PC-3 (cell line): ENCODE measurements at regions not wholly inside any gene's neighbourhood (a gene's known extent, or its start where the extent isn't known, plus 50 kb on each side); places are given as distances from the start of the nearest gene placed in this dataset.

Source experiments
- ATAC-seq: fragments of 200-7000 bp; cut with Tn5 transposase; 2 replicates; pipeline ENCODE4 v1.9.1; 2020; ENCODE audit warnings: mild to moderate bottlenecking, moderate library complexity
- BruUV-seq: library from RNA; stranded (reverse); fragments of 400-500 nt; replicated peaks from 2 replicates; lab custom pipeline; 2021; lab: Mats Ljungman, UMichigan
- CTCF ChIA-PET: fragments of 300-600 bp; sonication (Branson Sonifier 250); formaldehyde crosslinking; loops from one replicate; lab custom pipeline; 2022; ENCODE audit warnings: antibody characterized with exemption; lab: Charles Lee
- POLR2A ChIA-PET: fragments of 300-600 bp; sonication (Branson Sonifier 250); formaldehyde crosslinking; loops from one replicate; lab custom pipeline; 2022; ENCODE audit warnings: antibody characterized with exemption; ENCODE audit not compliant: unreplicated experiment; lab: Charles Lee
- DNase-seq: peaks from one replicate; pipeline ENCODE4 v3.0.0-alpha.2; 2015
- H2AFZ ChIP-seq: fragments of 300-600 bp; sonication (generic); 2 replicates; pipeline ENCODE4 v1.6.0; 2016; ENCODE audit warnings: antibody characterized with exemption, low read length
- H3F3A ChIP-seq: fragments of 300-600 bp; sonication (generic); one replicate; pipeline ENCODE4 v1.6.0; 2017; ENCODE audit warnings: antibody characterized with exemption, low read length, control low read depth, mild to moderate bottlenecking; ENCODE audit not compliant: unreplicated experiment
- H3K27ac ChIP-seq: fragments of 300-600 bp; sonication (generic); 2 replicates; pipeline ENCODE4 v1.5.1; 2016; ENCODE audit warnings: mild to moderate bottlenecking, low read length
- H3K27me3 ChIP-seq: fragments of 300-600 bp; sonication (generic); 2 replicates; pipeline ENCODE4 v1.6.1; 2016; ENCODE audit warnings: low read length, mixed read lengths
- H3K36me3 ChIP-seq: fragments of 300-600 bp; sonication (generic); 2 replicates; pipeline ENCODE4 v1.6.1; 2016; ENCODE audit warnings: low read depth, mixed run types, low read length, mixed read lengths
- H3K4me1 ChIP-seq: fragments of 300-600 bp; sonication (generic); 2 replicates; pipeline ENCODE4 v1.5.1; 2016; ENCODE audit warnings: low read length; ENCODE audit not compliant: insufficient read depth
- H3K4me2 ChIP-seq: fragments of 300-600 bp; sonication (generic); 2 replicates; pipeline ENCODE4 v1.6.0; 2016; ENCODE audit warnings: low read length
- H3K4me3 ChIP-seq: fragments of 300-600 bp; sonication (generic); 2 replicates; pipeline ENCODE4 v1.5.1; 2016; ENCODE audit warnings: mild to moderate bottlenecking, low read length, mixed read lengths
- H3K79me2 ChIP-seq: fragments of 300-600 bp; sonication (generic); 2 replicates; pipeline ENCODE4 v1.6.1; 2017; ENCODE audit warnings: low read length, mixed read lengths
- H3K9ac ChIP-seq: fragments of 300-600 bp; sonication (generic); 2 replicates; pipeline ENCODE4 v1.6.0; 2016; ENCODE audit warnings: mild to moderate bottlenecking, low read length
- H3K9me2 ChIP-seq: fragments of 300-600 bp; sonication (generic); replicated peaks from 2 replicates; pipeline ENCODE4 v1.6.1; 2016; ENCODE audit warnings: mixed run types, low read length, mixed read lengths
- H3K9me3 ChIP-seq: fragments of 300-600 bp; sonication (generic); 2 replicates; pipeline ENCODE4 v1.6.1; 2016; ENCODE audit warnings: low read length, mixed read lengths
- H4K20me1 ChIP-seq: fragments of 300-600 bp; sonication (generic); 2 replicates; pipeline ENCODE4 v1.6.1; 2016; ENCODE audit warnings: low read length, mixed read lengths
- EZH2 ChIP-seq: fragments of 300-600 bp; sonication (generic); IDR thresholded peaks from one replicate; pipeline ENCODE4 v1.6.1; 2017; ENCODE audit warnings: antibody characterized with exemption, mild to moderate bottlenecking, low read length; ENCODE audit not compliant: unreplicated experiment
- EZH2phosphoT487 ChIP-seq: fragments of 300-600 bp; sonication (generic); IDR thresholded peaks from 2 replicates; pipeline ENCODE4 v1.6.1; 2018; ENCODE audit warnings: mild to moderate bottlenecking, antibody characterized with exemption, low read length, borderline replicate concordance
- intact Hi-C: fragments of 100-400 bp; cut with micrococcal nuclease; formaldehyde crosslinking; loops from 2 replicates; pipeline ENCODE4 v1.9.0; 2023
- TF ChIP-seq, protein P1 (sequence below): fragments of 300-600 bp; sonication (generic); conservative IDR thresholded peaks from 2 replicates; pipeline ENCODE4 v1.5.1; 2017; ENCODE audit warnings: antibody characterized with exemption, low read depth, mild to moderate bottlenecking, low read length

DNA sequence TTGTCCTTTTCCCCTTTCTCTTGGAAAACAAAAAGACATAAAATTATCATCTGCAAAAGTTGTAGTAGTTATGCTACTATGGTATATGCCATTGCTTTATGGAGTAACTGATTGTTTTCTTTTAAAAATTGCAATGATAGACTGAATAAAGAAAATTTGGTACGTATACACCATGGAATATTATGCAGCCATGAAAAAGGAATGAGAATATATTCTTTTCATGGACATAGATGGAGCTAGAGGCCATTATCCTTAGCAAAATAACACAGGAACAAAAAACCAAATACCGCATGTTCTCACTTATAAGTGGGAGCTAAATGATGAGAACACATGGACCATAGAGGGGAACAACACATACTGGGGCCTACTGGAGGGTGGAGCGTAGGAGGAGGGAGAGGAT lies 538.8 kb downstream of the PLXDC2 start:
- intact Hi-C loops: no loop called here
- Histone ChIP-seq H3K27ac (no peak overlapping the region), H3K79me2 (no peaks in the 10 kb centered on the region), H3K9ac (no peak overlapping the region), H3K4me2 (no peak overlapping the region), H4K20me1 (no peaks in the 10 kb centered on the region), H3K36me3 (no peaks in the 10 kb centered on the region), H3F3A (no peaks in the 10 kb centered on the region), H3K4me3 (no peak overlapping the region), H3K27me3 (no peaks in the 10 kb centered on the region), H3K9me2 (no peaks in the 10 kb centered on the region), H3K4me1 (no peaks in the 10 kb centered on the region), H2AFZ (no peak overlapping the region), H3K9me3 (no peaks in the 10 kb centered on the region)
- BruUV-seq: no TSS peak
- DNase-seq (no peak), ATAC-seq (no peak)
- no peak for TF ChIP-seq EZH2
- TF ChIP-seq, protein P1, sequence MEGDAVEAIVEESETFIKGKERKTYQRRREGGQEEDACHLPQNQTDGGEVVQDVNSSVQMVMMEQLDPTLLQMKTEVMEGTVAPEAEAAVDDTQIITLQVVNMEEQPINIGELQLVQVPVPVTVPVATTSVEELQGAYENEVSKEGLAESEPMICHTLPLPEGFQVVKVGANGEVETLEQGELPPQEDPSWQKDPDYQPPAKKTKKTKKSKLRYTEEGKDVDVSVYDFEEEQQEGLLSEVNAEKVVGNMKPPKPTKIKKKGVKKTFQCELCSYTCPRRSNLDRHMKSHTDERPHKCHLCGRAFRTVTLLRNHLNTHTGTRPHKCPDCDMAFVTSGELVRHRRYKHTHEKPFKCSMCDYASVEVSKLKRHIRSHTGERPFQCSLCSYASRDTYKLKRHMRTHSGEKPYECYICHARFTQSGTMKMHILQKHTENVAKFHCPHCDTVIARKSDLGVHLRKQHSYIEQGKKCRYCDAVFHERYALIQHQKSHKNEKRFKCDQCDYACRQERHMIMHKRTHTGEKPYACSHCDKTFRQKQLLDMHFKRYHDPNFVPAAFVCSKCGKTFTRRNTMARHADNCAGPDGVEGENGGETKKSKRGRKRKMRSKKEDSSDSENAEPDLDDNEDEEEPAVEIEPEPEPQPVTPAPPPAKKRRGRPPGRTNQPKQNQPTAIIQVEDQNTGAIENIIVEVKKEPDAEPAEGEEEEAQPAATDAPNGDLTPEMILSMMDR: no peak
- TF ChIP-seq EZH2phosphoT487: no peak
- ChIA-PET CTCF (no interaction called here), POLR2A (no interaction called here)

DNA sequence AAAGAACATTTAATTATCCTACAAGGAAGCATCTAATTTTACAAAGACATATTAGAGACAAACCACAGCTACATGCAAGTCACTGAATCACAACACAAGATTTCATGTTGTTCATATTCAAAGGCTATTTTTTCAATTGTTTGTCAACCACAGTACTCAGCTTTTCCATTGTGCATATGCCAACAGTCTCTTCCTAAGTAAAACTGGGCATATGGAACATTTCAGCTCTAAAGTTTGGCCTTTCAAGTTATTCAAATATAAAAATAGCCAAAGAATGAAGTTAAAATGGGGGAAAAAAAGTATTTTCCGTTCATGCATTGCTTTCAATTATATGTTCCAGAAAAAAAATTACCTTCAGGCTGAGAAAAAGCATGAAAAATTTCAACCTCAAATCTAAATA lies 537.9 kb downstream of the PLXDC2 start:
- intact Hi-C loops: no loop called here
- Histone ChIP-seq H3K9me2 (no peaks in the 10 kb centered on the region), H4K20me1 (no peaks in the 10 kb centered on the region), H3K36me3 (no peaks in the 10 kb centered on the region), H3K4me1 (no peaks in the 10 kb centered on the region), H2AFZ (no peak overlapping the region), H3F3A (no peaks in the 10 kb centered on the region), H3K27me3 (no peaks in the 10 kb centered on the region), H3K4me2 (no peak overlapping the region), H3K4me3 (no peak overlapping the region), H3K79me2 (no peaks in the 10 kb centered on the region), H3K27ac (no peak overlapping the region), H3K9ac (no peak overlapping the region), H3K9me3 (no peaks in the 10 kb centered on the region)
- POLR2A ChIA-PET: no interaction called here
- no peak for ATAC-seq
- BruUV-seq: no TSS peak
- TF ChIP-seq EZH2phosphoT487 (no peak), EZH2 (no peak)
- TF ChIP-seq, protein P1: no peak
- CTCF ChIA-PET: no interaction called here
- no peak for DNase-seq

GRCh38 chr10:20350509-20350908 lies 534.3 kb downstream of the PLXDC2 start:
- H3K79me2 ChIP-seq: no peaks in the 10 kb centered on the region
- no peaks in the 10 kb centered on the region for H3K27me3 ChIP-seq
- no peaks in the 10 kb centered on the region for H4K20me1 ChIP-seq
- no peak overlapping the region for H3K4me3 ChIP-seq
- CTCF ChIA-PET: no interaction called here
- no peaks in the 10 kb centered on the region for H3K9me3 ChIP-seq
- no peak overlapping the region for H3K9ac ChIP-seq
- H3K27ac ChIP-seq: no peak overlapping the region
- no peaks in the 10 kb centered on the region for H3K4me1 ChIP-seq
- no peaks in the 10 kb centered on the region for H3K36me3 ChIP-seq
- TF ChIP-seq, protein P1: no peak
- TF ChIP-seq EZH2phosphoT487 (no peak), EZH2 (no peak)
- DNase-seq (no peak), ATAC-seq (no peak)
- intact Hi-C loops: no loop called here
- H3K9me2 ChIP-seq: no peaks in the 10 kb centered on the region
- H2AFZ ChIP-seq: no peak overlapping the region
- POLR2A ChIA-PET: no interaction called here
- BruUV-seq: no TSS peak
- no peaks in the 10 kb centered on the region for H3F3A ChIP-seq
- H3K4me2 ChIP-seq: no peak overlapping the region
